ENCODE measurements at regions not wholly inside any gene's neighbourhood (a gene's known extent, or its start where the extent isn't known, plus 50 kb on each side); places are given as distances from the start of the nearest gene placed in this dataset.

- no peak for DNase-seq
- Histone ChIP-seq H2AK5ac (ENCODE audit: insufficient read length, low read length) (no peak overlapping the region), H4K91ac (ENCODE audit: insufficient read length, low read depth, low read length) (no peak overlapping the region), H4K8ac (replicated peaks; ENCODE audit: insufficient read length, low read depth, low read length) (no peak overlapping the region), H2BK12ac (ENCODE audit: insufficient read length, low read depth, low read length) (no peak overlapping the region), H3T11ph (ENCODE audit: low read length) (no peak overlapping the region), H3K56ac (ENCODE audit: insufficient read length, low read depth, low read length) (no peak overlapping the region), H2BK120ac (ENCODE audit: low read depth, low read length, poor library complexity, severe bottlenecking) (no peak overlapping the region), H4K5ac (ENCODE audit: insufficient read length, low read depth, low read length) (no peak overlapping the region), H3K4ac (ENCODE audit: low read depth, low read length) (no peak overlapping the region), H2BK15ac (ENCODE audit: low read depth, low read length) (no peak overlapping the region), H2AFZ (ENCODE audit: low read length) (no peak overlapping the region), H3K9ac (ENCODE audit: extremely low read depth, insufficient read length, low read length) (no peak overlapping the region), H4K20me1 (ENCODE audit: control insufficient read depth, insufficient read depth, insufficient read length) (no peaks in the 10 kb centered on the region), H2BK20ac (ENCODE audit: low read depth, low read length, poor library complexity, severe bottlenecking) (no peak overlapping the region), H3K4me1 (ENCODE audit: insufficient read depth, low read length) (no peaks in the 10 kb centered on the region), H3K23ac (ENCODE audit: insufficient read length, low read depth, low read length) (no peak overlapping the region), H3K14ac (ENCODE audit: insufficient read depth, low read length) (no peak overlapping the region), H3K79me1 (ENCODE audit: insufficient read depth, low read depth, low read length, poor library complexity, severe bottlenecking) (no peaks in the 10 kb centered on the region), H3K27ac (ENCODE audit: insufficient read length, low read depth, low read length) (no peak overlapping the region), H2BK5ac (ENCODE audit: insufficient read length, low read length) (no peak overlapping the region), H3K27me3 (ENCODE audit: insufficient read depth, low read length) (no peaks in the 10 kb centered on the region), H3K9me3 (ENCODE audit: control insufficient read depth, low read depth, low read length) (no peaks in the 10 kb centered on the region), H3K23me2 (ENCODE audit: insufficient read length, low read depth, low read length, poor library complexity, severe bottlenecking) (no peaks in the 10 kb centered on the region), H3K79me2 (ENCODE audit: insufficient read depth, low read length) (no peaks in the 10 kb centered on the region), H3K4me2 (ENCODE audit: insufficient read depth, insufficient read length, low read length) (no peak overlapping the region), H3K18ac (ENCODE audit: insufficient read length, low read depth, low read length) (no peak overlapping the region)
- Mint-ChIP-seq H3K4me3 (no peak overlapping the region), H3K4me1 (no peaks in the 10 kb centered on the region), H3K36me3 (ENCODE audit: insufficient read depth in 1 of 3, low read depth in 3 of 3) (peaks cover 0 to 25% (median 0%) of the 10 kb centered on the region in 3 experiments; a peak in 3 of 7 replicates), H3K9me3 (peaks cover 14 to 16% of the 10 kb centered on the region in 2 experiments), H3K27ac (no peak overlapping the region), H3K27me3 (ENCODE audit: low read depth) (no peaks in the 10 kb centered on the region)
- no CpG with 5 or more reads among the region's 3 CpGs for WGBS (ENCODE audit: extremely low coverage, insufficient read length, low lambda C conversion rate)
- TF ChIP-seq CTCF (conservative IDR thresholded peaks at IDR 0.05): no peak
These were observed 110.5 kb upstream of the RFC3 start for GRCh38 chr13:33707449-33707848.
